Neuron (in vitro differentiated cells): ENCODE measurements at regions not wholly inside any gene's neighbourhood (a gene's known extent, or its start where the extent isn't known, plus 50 kb on each side); places are given as distances from the start of the nearest gene placed in this dataset.

Experiments
- H2AFZ ChIP-seq: one replicate; pipeline ENCODE4 v1.6.1; 2013; ENCODE audit warnings: low read depth, mild to moderate bottlenecking, inconsistent platforms, low read length, moderate library complexity
- H3K27me3 ChIP-seq: one replicate; pipeline ENCODE4 v1.6.1; 2013; ENCODE audit warnings: low read length; ENCODE audit not compliant: insufficient read depth
- H3K36me3 ChIP-seq: one replicate; pipeline ENCODE4 v1.6.1; 2013; ENCODE audit warnings: low read length; ENCODE audit not compliant: insufficient read depth
- H3K4me1 ChIP-seq: one replicate; pipeline ENCODE4 v1.6.1; 2013; ENCODE audit warnings: low read length; ENCODE audit not compliant: insufficient read depth
- H3K4me3 ChIP-seq: 2 replicates; pipeline ENCODE4 v1.5.1; 2013; ENCODE audit warnings: mild to moderate bottlenecking, low read length, moderate library complexity
- H3K9me3 ChIP-seq: one replicate; pipeline ENCODE4 v1.6.1; 2013; ENCODE audit warnings: low read length

GRCh38 chr4:59968796-59969195 lies 1231.3 kb upstream of the ADGRL3 start:
- no peak overlapping the region for H2AFZ ChIP-seq

GRCh38 chr4:59969909-59970308 lies 1230.2 kb upstream of the ADGRL3 start:
- Histone ChIP-seq H3K4me3 (no peak overlapping the region), H2AFZ (no peak overlapping the region), H3K36me3 (no peaks in the 10 kb centered on the region), H3K4me1 (no peaks in the 10 kb centered on the region), H3K9me3 (no peaks in the 10 kb centered on the region), H3K27me3 (no peaks in the 10 kb centered on the region)

More at GRCh38 chr4:59968796-59969195, 1231.3 kb upstream of the ADGRL3 start:
- Histone ChIP-seq H3K27me3 (no peaks in the 10 kb centered on the region), H3K9me3 (no peaks in the 10 kb centered on the region), H3K4me3 (no peak overlapping the region), H3K4me1 (no peaks in the 10 kb centered on the region), H3K36me3 (no peaks in the 10 kb centered on the region)

- Histone ChIP-seq H3K4me3 (no peak overlapping the region), H3K9me3 (no peaks in the 10 kb centered on the region), H3K4me1 (no peaks in the 10 kb centered on the region), H3K36me3 (no peaks in the 10 kb centered on the region), H3K27me3 (no peaks in the 10 kb centered on the region), H2AFZ (no peak overlapping the region)
Observed at GRCh38 chr4:59971952-59972351, 1228.2 kb upstream of the ADGRL3 start.

- Histone ChIP-seq H3K36me3 (no peaks in the 10 kb centered on the region), H3K27me3 (no peaks in the 10 kb centered on the region), H3K4me1 (no peaks in the 10 kb centered on the region), H2AFZ (no peak overlapping the region), H3K9me3 (no peaks in the 10 kb centered on the region), H3K4me3 (no peak overlapping the region)
Observed at GRCh38 chr4:59973492-59973891, 1226.6 kb upstream of the ADGRL3 start.

- no peak overlapping the region for H2AFZ ChIP-seq
- H3K4me1 ChIP-seq, result no peaks in the 10 kb centered on the region
- H3K4me3 ChIP-seq, result no peak overlapping the region
- no peaks in the 10 kb centered on the region for H3K9me3 ChIP-seq
- H3K27me3 ChIP-seq, result no peaks in the 10 kb centered on the region
- no peaks in the 10 kb centered on the region for H3K36me3 ChIP-seq
Observed at GRCh38 chr4:59979061-59979460, 1221.1 kb upstream of the ADGRL3 start.

GRCh38 chr4:59983852-59984251 lies 1216.3 kb upstream of the ADGRL3 start:
- no peaks in the 10 kb centered on the region for H3K4me1 ChIP-seq
- no peaks in the 10 kb centered on the region for H3K9me3 ChIP-seq
- no peak overlapping the region for H3K4me3 ChIP-seq
- H2AFZ ChIP-seq, result no peak overlapping the region
- no peaks in the 10 kb centered on the region for H3K27me3 ChIP-seq
- H3K36me3 ChIP-seq, result no peaks in the 10 kb centered on the region

- H2AFZ ChIP-seq, result no peak overlapping the region
- no peaks in the 10 kb centered on the region for H3K36me3 ChIP-seq
- no peaks in the 10 kb centered on the region for H3K9me3 ChIP-seq
- no peaks in the 10 kb centered on the region for H3K4me1 ChIP-seq
- no peak overlapping the region for H3K4me3 ChIP-seq
- H3K27me3 ChIP-seq, result no peaks in the 10 kb centered on the region
Observed at GRCh38 chr4:59987289-59987688, 1212.8 kb upstream of the ADGRL3 start.

GRCh38 chr4:59994118-59994517 lies 1206.0 kb upstream of the ADGRL3 start:
- H3K36me3 ChIP-seq, result no peaks in the 10 kb centered on the region
- H3K27me3 ChIP-seq, result no peaks in the 10 kb centered on the region
- H3K4me1 ChIP-seq, result no peaks in the 10 kb centered on the region
- no peak overlapping the region for H3K4me3 ChIP-seq
- H3K9me3 ChIP-seq, result no peaks in the 10 kb centered on the region
- H2AFZ ChIP-seq, result no peak overlapping the region

- Histone ChIP-seq H3K4me3 (no peak overlapping the region), H3K27me3 (no peaks in the 10 kb centered on the region), H3K36me3 (no peaks in the 10 kb centered on the region), H2AFZ (no peak overlapping the region), H3K4me1 (no peaks in the 10 kb centered on the region), H3K9me3 (no peaks in the 10 kb centered on the region)
Observed at GRCh38 chr4:60002603-60003337, 1197.4 kb upstream of the ADGRL3 start.

- Histone ChIP-seq H3K36me3 (no peaks in the 10 kb centered on the region), H3K4me1 (peaks cover 4% of the 10 kb centered on the region), H3K27me3 (no peaks in the 10 kb centered on the region), H3K9me3 (no peaks in the 10 kb centered on the region), H2AFZ (no peak overlapping the region), H3K4me3 (no peak overlapping the region)
Observed at GRCh38 chr4:60013464-60014184, 1186.5 kb upstream of the ADGRL3 start.

GRCh38 chr4:60016971-60017370 lies 1183.2 kb upstream of the ADGRL3 start:
- Histone ChIP-seq H3K4me3 (no peak overlapping the region), H3K9me3 (no peaks in the 10 kb centered on the region), H3K27me3 (no peaks in the 10 kb centered on the region), H2AFZ (no peak overlapping the region), H3K36me3 (no peaks in the 10 kb centered on the region), H3K4me1 (peaks cover 4% of the 10 kb centered on the region)

- no peak overlapping the region for H2AFZ ChIP-seq
- no peaks in the 10 kb centered on the region for H3K9me3 ChIP-seq
- no peaks in the 10 kb centered on the region for H3K36me3 ChIP-seq
- no peak overlapping the region for H3K4me3 ChIP-seq
- no peaks in the 10 kb centered on the region for H3K27me3 ChIP-seq
- H3K4me1 ChIP-seq, result peaks cover 4% of the 10 kb centered on the region
Observed at GRCh38 chr4:60019180-60019579, 1180.9 kb upstream of the ADGRL3 start.

GRCh38 chr4:60019946-60020345 lies 1180.2 kb upstream of the ADGRL3 start:
- H3K9me3 ChIP-seq, result no peaks in the 10 kb centered on the region
- H3K36me3 ChIP-seq, result no peaks in the 10 kb centered on the region
- no peak overlapping the region for H3K4me3 ChIP-seq

More at GRCh38 chr4:60019946-60020345, 1180.2 kb upstream of the ADGRL3 start:
- Histone ChIP-seq H3K4me1 (peaks cover 4% of the 10 kb centered on the region), H2AFZ (no peak overlapping the region), H3K27me3 (no peaks in the 10 kb centered on the region)
